ENCODE measurements at regions not wholly inside any gene's neighbourhood (a gene's known extent, or its start where the extent isn't known, plus 50 kb on each side); places are given as distances from the start of the nearest gene placed in this dataset.
"Not testable (repeated sequence)": the region's sequence is repeated elsewhere in the genome, so short reads cannot be mapped to it uniquely, and the experiment has no call there.

DNA sequence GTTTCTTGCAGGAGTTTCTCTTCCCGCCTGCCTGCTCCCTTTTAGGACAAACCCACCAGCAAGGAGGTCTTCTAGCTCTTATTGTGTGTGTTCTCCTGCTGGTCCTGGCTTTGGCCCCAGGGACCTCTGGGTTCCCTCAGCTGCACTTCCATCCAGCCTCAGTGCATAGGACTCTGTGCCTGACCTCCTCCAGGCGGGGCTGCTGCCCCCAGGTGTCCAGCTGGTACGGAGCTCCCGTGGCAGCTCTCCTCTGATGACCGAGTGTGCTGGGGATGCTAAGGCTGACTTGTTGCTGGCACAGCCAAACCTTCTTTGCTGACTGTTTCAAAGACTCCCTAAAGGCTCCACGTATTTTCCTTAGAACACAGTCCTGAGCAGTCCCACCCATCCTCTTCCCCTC, 126.5 kb downstream of the GPCPD1 start:
- H3K27ac ChIP-seq = no peak overlapping the region
- TF ChIP-seq, protein P1, sequence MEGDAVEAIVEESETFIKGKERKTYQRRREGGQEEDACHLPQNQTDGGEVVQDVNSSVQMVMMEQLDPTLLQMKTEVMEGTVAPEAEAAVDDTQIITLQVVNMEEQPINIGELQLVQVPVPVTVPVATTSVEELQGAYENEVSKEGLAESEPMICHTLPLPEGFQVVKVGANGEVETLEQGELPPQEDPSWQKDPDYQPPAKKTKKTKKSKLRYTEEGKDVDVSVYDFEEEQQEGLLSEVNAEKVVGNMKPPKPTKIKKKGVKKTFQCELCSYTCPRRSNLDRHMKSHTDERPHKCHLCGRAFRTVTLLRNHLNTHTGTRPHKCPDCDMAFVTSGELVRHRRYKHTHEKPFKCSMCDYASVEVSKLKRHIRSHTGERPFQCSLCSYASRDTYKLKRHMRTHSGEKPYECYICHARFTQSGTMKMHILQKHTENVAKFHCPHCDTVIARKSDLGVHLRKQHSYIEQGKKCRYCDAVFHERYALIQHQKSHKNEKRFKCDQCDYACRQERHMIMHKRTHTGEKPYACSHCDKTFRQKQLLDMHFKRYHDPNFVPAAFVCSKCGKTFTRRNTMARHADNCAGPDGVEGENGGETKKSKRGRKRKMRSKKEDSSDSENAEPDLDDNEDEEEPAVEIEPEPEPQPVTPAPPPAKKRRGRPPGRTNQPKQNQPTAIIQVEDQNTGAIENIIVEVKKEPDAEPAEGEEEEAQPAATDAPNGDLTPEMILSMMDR (conservative IDR thresholded peaks at IDR 0.05; ENCODE audit: low read depth) = no peak
- CTCF ChIA-PET = interaction anchor here (0.7 kb wide), 1 partner anchor 432 kb away, joined by 4 read pairs; no protein-coding TSS in a partner anchor
- no peak for DNase-seq (ENCODE audit: low spot score)
- POLR2A ChIA-PET (ENCODE audit: low non-redundant PET) = no interaction called here

DNA sequence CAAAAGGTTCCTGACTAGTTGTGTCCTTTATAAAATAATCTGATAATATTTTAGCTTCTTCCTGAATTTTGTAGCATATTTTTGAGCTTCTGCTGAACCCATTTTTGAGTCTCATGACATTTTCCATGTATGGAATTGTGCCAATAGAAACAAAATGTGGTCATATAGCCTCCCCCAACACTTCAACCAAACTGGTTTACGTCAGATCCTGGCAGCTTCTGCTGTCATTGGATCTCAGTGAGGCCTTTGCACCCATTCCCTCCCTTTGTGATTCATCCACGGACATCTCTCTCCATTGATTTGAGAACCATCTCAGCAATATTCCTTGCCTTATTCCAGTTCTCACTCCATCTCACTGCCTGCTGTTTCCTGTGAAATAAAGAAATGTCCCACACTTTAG, 128.0 kb downstream of the GPCPD1 start:
- TF ChIP-seq, protein P1 (conservative IDR thresholded peaks at IDR 0.05; ENCODE audit: low read depth) = no peak
- POLR2A ChIA-PET (ENCODE audit: low non-redundant PET) = no interaction called here
- DNase-seq (ENCODE audit: low spot score) = no peak
- H3K27ac ChIP-seq = no peak overlapping the region
- CTCF ChIA-PET = no interaction called here

DNA sequence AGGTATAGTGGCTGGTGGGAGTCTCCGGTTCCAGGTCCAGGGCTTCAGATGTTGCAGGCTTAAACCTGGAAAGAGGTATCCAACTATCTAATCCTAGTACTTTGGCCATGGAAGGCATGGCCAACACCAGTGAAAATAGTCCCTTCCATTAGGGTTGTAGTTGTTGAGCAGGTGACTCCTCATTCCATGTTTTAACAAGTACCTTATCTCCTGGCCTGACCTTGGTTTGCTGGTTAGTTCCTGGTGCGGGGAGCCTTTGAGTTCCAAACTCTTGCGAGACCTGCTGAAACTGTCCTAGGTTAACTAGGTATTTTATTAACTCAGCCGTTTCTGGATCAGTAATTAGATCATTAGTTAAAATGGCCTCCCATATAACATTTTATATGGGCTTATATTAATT, 128.9 kb downstream of the GPCPD1 start:
- H3K27ac ChIP-seq = no peak overlapping the region
- DNase-seq (ENCODE audit: low spot score) = no peak
- ChIA-PET CTCF (no interaction called here), POLR2A (ENCODE audit: low non-redundant PET) (no interaction called here)
- TF ChIP-seq, protein P1 (conservative IDR thresholded peaks at IDR 0.05; ENCODE audit: low read depth) = no peak

DNA sequence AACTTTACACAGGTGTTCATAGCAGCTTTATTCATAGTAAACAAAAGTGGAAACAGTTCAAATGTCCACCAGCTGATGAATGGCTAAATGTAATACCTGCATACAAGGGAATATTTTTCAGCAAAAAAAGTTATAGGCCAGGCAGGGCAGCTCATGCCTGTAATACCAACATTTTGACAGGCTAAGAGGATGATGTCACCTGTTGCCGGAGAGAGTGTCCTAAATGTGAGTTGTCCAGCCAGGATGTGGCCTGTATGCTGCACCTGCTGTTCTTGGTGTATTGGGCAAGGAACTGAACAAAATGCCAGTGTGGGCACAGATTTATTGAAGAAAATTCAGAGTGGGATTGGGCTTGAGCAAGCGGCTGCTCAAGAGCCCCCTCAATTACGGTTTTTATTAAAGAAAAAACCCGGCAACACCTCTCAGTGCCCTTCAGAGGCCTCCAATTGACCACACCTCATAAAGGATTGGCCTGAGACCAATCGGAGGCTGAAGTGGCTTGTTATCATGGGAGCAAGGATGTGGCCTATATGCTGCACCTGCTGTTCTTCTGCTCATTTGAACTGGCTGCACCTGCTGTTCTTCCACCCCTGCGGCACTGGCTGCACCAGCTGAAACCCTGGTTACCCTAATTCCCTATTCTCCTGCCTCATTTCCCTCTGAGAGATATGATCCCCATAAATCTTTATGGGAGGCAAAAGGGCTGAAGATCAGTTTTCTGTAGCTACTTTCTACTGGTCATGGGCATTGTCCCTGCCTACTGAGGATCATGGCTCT, 129.8 kb downstream of the GPCPD1 start:
- ChIA-PET POLR2A (ENCODE audit: low non-redundant PET) (no interaction called here), CTCF (no interaction called here)
- TF ChIP-seq, protein P1 (conservative IDR thresholded peaks at IDR 0.05; ENCODE audit: low read depth) = no peak
- H3K27ac ChIP-seq = no peak overlapping the region
- no peak for DNase-seq (ENCODE audit: low spot score)

DNA sequence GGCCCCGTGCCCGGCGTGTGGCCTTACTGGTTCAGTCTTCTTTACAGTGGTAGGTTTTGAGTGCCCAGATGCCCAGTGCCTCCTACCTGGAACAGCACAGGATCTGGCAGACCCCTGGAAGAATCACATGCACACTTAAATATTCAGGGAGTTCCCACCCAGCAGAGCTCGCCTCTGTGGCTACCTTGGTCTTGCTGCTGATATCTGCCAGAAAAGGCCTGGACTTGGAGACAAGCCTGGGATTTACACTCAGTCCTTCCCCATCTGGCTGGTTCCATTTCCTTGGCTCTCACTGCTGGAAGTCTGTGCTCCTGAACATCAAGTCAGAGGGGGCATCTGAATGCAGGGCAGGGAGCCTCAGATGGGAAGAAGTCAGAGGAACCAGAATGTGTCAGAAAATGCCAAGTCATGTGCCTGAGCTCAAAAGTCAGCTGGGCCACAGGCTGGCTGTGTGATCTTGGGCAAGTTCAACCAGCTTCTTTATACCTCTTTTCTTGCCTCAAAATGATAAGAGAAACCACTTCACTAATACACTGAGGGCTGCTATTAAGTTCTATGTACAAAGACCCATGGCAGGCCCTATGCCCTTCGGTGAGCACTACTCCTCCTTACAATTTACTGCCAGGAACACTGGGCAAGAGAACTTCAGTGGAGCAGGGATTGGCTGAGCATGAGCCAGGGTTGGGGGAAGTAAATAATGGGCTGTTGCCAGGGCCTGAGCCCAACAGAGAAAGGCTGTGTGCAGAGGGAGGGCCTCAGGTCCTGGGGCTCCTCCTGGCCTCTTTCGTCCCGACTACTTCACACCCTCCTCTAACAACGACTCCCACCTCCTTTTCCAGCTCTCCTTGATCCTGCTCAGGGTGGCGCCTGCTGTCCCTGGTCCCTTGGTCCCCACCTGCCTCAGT, 135.9 kb downstream of the GPCPD1 start:
- TF ChIP-seq, protein P1 (conservative IDR thresholded peaks at IDR 0.05; ENCODE audit: low read depth) = no peak
- ChIA-PET CTCF (no interaction called here), POLR2A (ENCODE audit: low non-redundant PET) (no interaction called here)
- no peak for DNase-seq (ENCODE audit: low spot score)
- H3K27ac ChIP-seq = no peak overlapping the region

DNA sequence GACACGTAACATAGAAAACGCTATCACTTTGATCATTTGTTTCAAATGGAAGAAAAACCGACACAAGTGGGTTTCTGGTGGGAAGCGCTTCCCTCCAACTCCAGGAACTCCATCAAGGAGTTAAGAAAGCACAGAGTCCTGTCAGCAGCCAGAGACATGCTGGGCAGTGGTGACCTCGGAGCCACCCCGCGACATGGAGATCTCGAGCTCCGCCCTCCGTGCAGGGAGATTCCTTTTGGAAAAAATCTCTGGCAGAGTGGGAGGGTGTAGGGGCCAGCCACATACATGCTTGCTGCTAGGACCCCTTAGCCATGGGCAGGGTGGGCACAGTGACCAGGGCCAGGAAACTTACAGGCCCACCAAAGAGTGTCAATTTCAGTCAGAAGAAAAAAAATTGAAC, 138.9 kb downstream of the GPCPD1 start:
- POLR2A ChIA-PET (ENCODE audit: low non-redundant PET); DNase-seq (ENCODE audit: low spot score); H3K27ac ChIP-seq; CTCF ChIA-PET: not testable (repeated sequence)

DNA sequence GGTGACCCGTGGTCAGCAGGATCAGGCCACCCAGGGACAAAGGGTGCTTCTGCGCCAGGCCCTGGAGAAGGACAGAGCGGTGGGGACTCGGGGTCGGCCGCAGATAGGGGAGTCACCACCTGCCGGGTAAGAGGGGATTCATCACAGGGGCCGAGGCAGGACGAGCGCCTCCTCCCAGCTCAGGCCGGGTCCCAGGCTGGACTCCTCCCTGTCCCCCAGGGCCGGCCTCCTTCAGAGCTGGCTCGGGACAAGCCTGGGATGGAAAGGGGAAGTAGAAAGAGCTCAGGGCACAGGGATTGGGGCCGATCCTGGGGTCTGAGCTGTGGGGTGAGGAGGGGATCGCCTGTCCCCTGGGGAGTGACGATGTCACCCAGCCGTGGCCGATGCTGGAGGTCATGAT, 139.4 kb downstream of the GPCPD1 start:
- DNase-seq (ENCODE audit: low spot score) = no peak
- ChIA-PET CTCF (no interaction called here), POLR2A (ENCODE audit: low non-redundant PET) (no interaction called here)
- no peak overlapping the region for H3K27ac ChIP-seq
- TF ChIP-seq, protein P1 (conservative IDR thresholded peaks at IDR 0.05; ENCODE audit: low read depth) = no peak

All from RWPE1 (cell line).